ENCODE measurements at regions not wholly inside any gene's neighbourhood (a gene's known extent, or its start where the extent isn't known, plus 50 kb on each side); places are given as distances from the start of the nearest gene placed in this dataset.

- no peak for DNase-seq
These were observed 175.9 kb downstream of the ZDHHC21 start for GRCh38 chr9:14517154-14517906.

DNA sequence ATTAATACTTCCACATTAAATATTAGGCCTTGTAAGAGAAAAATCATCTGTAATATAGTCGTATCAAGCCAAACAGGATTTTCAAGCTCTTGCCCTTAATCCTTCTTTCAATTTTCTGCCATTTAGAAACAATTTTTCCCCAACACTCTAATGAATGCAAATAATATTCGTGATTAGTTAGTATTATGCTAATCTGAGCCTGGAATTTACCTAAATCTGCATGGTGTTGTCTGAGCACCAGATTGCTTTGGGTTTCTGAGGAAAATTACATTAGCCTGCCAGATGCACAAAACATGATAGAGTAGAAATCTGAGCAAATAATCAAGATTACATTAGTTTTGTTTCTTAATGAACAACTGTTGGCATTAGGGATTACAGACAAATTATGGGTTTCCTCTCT, 176.6 kb downstream of the ZDHHC21 start:
- no peak for DNase-seq

DNA sequence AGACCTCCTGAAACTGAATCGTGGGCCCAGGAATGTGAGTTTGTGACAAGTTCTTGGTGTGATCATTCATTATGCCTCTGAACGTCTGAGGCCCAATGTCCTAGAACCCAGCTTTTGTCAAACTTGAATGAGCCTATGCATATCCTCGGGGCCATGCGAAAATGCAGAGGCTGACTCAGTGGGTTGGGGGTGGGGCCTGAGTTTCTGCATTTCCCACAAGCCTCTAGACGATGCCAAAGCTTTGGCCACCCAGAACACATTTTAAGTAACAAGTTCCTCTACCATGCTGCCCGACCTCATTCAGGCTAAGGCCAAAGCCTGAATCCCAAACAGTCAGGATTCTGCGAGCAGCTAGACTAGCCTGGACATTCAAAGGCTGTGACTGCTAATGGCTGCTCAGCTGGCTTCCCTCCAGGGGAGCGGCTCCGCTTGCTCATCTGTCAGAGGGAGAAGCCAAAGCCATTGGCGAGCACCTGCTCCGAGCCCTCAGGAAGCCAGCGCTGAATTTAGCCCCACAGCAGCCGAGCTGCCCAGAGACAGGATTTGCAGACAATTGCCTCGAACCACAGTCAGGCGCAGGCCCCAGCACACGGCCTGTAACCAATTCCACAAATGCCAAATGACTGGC, 177.5 kb downstream of the ZDHHC21 start:
- DNase-seq = no peak

DNA sequence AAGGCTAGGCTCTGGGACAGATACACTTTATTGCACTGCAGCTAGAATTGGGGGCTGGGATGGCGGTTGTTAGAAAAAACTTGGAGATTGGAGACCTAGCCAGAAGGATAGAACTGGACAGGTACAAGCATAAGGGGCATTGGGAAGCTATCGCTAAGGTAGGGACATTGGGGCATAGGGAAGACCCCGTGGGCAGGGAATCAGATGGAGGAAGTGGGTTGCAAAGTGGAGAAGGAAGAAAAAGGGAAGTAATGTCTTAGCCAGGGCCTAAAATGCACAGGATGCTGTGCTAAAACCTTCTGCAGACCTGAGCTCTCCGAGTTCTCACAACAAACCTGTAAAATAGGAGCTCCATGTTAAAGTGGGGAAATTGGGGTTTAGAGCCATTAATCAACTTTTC, 178.2 kb downstream of the ZDHHC21 start:
- DNase-seq = no peak

DNA sequence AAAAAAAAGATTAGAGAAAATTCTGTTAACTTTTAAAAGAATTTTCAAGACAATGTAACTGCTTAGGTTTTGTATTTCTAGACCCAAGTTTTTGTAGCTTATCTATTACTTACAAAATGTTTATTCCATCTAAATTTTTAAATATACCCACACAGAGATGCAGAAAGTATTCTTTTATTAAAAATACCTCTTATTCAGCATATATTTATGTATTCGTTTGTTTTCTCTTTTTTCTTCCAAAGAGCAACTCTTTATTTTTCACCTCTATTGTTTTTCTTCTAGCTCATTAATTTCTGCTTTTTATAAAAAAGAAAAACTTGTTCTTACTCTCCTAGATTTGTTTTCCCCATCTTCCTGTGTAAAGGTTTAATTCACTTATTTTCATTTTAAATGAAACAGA, 180.3 kb downstream of the ZDHHC21 start:
- DNase-seq = no peak

- no peak for DNase-seq
These were observed 181.8 kb downstream of the ZDHHC21 start for GRCh38 chr9:14511452-14511851.

GRCh38 chr9:14508884-14509283, 184.3 kb downstream of the ZDHHC21 start:
- no peak for DNase-seq

- no peak for DNase-seq
These were observed 187.4 kb upstream of the NFIB start for GRCh38 chr9:14501366-14501765.

GRCh38 chr9:14500705-14501104, 186.8 kb upstream of the NFIB start:
- no peak for DNase-seq

DNA sequence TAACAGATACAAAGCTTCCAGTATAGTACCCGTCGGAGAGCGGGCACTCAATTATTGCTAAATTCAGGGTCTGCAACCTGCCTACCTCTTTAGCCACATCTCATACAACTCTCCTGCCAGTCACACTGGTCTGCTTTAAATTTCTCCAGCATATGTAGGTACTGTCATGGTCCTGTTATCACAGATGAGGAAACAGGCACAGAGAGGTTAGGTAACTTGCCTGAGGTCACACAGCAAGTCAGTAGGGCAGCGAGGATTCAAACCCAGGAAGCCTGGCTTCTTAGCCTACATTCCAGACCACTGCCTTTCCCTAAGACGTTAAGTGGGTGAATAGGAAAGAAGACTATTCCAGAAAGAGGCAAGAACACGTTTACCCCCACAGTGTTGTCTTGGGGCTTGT, 186.0 kb upstream of the NFIB start:
- DNase-seq = no peak

DNA sequence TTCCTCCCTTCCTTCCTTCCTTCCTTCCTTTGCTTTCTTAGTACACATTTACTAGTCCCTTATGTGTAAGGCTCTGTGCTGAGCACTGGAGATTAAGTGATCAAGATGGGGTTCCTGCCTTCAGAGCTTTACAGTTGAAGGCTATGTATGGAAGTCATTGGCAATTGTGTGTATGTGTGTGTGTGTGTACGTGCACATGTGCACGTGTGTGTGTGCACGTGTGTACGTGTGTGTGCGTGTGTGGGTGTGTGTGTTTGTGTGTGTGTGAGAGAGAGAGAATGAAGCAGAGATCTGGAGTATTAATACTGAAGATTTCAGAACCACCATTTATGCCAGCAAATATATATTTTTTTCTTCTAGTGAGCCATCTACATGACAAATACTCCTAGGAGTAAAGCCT, 184.9 kb upstream of the NFIB start:
- DNase-seq = no peak

GRCh38 chr9:14497476-14497875, 183.5 kb upstream of the NFIB start:
- no peak for DNase-seq

- DNase-seq = no peak
These were observed 174.7 kb upstream of the NFIB start for GRCh38 chr9:14488421-14489190.

DNA sequence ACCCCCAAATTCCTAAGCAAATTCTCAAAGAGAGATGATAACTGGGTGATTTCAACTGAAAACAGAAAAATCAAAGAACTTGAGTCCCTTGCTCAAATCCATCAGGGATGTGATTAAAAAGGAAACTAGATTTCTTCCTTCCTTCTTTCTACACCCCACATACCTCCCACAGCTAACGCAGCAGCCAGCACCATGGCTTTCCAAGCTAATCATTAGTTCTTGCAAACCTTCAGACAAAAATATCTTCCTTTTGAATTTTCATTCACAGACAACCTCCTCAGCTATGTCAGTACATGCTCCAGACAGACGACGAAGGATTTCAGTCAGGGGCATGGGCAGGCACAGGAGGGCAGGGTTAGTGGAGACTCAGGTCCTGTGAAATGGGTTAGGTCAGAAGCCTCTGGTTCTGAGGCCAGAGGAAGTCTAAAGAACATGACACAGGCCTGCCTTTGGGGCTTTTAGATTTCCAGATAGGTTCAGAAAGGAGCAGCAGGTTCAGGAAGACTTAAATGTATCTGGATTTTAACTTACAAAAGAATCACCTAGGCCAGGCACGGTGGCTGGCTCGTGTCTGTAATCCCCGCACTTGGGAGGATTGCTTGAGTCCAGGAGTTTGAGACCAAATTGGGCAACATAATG, 173.7 kb upstream of the NFIB start:
- DNase-seq = no peak

- no peak for DNase-seq
These were observed 171.4 kb upstream of the NFIB start for GRCh38 chr9:14485366-14485765.

- DNase-seq = no peak
These were observed 168.9 kb upstream of the NFIB start for GRCh38 chr9:14482856-14483255.

DNA sequence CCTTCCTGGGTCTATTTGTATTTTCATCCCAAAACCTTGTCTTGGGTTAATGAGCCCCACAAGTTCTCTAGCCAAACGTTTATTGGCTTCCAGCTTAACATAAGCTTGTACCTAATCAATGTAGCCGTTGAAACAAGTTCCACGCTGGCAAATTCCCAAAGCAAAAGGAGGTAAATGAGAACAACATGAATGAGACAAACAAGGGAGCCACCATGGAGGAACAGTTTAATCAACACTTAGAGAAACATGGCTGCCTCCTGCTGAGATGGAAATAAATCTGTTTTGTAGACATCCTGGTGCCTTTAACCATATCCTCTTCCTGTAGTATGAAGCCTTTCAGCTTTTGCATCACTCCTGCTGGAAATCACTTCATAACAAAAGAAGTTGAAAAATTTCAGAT, 166.6 kb upstream of the NFIB start:
- no peak for DNase-seq

DNA sequence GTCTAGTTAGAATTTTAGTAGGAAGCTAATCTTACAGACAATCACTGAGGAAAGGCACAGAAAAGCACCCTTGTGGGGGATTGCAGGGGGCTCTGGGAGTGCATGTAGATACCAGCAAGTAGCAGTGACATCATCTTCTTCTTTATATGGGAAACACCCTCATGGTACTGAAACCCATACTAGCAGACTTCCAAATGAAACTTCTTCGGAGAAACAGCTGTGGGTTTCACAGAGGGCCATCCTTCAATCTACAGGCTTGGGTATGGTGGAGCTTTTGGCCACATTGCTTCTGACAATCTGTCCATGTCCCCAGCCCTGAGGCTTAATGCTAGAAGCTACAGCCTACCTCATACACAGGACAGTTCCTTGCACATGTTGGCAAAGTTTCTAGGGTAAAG, 165.2 kb upstream of the NFIB start:
- no peak for DNase-seq

DNA sequence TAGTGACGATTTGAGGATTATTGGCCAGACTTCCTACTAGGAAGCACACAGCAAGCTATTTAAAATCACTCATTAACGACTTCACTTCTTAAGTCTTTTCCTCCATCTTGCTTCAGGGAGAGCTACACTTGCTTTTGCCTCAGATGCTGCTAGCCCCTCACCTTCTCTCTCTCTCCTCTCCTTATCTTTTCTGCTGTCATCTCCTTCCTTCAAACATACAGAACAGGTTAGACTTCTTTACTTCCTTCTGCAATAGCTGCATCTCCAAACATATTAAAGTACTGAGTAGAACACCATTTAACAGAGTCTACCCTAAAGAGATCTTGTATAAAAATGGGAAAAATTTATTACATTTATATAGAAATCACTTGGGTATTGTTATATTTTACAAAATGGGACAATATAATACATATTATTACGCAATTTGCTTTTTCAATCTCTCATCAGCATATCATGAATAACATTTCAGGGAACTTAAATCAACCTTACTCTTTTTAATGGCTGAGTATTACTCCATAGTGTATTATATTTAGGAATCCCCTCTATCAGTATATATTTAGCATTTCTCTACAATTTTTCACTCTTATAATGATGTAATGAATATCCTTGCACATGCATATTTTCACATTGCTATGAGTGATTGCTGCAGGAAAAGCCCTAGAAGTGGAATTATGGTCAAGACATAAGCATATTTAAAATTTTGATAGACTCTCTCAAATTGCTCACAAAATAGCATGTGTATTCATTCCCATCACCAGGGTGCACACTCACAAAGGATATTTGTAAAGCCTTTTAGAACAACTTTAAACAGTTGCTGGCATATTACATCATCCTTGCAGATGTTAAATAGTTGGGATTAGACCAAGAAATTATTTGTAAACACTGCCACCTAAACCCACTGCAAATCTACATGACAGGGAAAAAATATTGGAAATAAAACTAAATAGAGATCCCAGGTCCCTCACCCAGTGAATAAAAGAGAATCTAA, 164.5 kb upstream of the NFIB start:
- no peak for DNase-seq

- no peak for DNase-seq
These were observed 157.1 kb upstream of the NFIB start for GRCh38 chr9:14471041-14471440.

GRCh38 chr9:14467675-14468374, 153.9 kb upstream of the NFIB start:
- no peak for DNase-seq

DNA sequence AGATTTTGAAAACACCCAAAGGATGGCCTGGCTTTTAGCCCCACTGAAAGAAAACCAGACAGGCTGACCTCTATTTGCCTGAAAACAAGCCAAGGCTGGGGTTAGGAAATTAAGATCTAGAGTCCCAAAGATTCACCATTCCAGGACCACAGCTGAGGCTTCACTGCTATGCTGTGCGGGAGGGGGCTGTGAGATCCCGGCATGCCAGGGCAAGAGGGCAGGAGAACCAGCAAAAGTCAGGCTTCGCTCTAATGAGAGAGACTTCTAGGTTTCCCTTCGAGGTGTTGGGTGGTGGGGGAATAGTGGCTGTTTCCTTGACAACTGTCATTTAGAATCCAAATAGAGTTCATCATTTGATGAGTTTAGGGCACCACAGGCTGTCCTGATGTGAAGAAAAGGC, 152.9 kb upstream of the NFIB start:
- no peak for DNase-seq
